VCaP (cell line): ENCODE measurements at regions not wholly inside any gene's neighbourhood (a gene's known extent, or its start where the extent isn't known, plus 50 kb on each side); places are given as distances from the start of the nearest gene placed in this dataset.

Source experiments
- H3K27ac ChIP-seq: fragments of 450-650 bp; 2 replicates; pipeline ENCODE4 v1.5.1; 2017
- TF ChIP-seq, protein P1 (sequence below): fragments of 450-650 bp; conservative IDR thresholded peaks from 2 replicates; pipeline ENCODE4 v1.5.1; 2017; ENCODE audit warnings: mild to moderate bottlenecking, moderate library complexity

DNA sequence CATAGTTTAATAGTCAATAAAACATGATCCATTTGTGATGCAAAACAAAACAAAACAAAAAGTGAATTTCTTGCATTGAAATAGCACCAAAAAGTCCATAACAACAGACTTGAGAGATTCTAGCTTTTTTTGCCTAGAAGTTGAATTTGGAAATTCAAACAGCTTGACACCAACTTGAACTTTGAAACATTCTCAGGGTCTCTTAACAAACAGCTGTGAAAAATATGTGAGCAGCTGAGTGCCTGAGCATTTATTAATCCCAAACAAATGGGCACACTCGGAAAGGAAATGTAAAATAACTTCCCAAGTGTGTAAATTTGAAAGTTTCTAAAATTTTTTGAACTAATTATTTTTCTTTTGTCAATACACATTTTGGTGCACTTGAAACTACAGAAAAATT is 56.0 kb upstream of the HMHB1 start:
- TF ChIP-seq, protein P1, sequence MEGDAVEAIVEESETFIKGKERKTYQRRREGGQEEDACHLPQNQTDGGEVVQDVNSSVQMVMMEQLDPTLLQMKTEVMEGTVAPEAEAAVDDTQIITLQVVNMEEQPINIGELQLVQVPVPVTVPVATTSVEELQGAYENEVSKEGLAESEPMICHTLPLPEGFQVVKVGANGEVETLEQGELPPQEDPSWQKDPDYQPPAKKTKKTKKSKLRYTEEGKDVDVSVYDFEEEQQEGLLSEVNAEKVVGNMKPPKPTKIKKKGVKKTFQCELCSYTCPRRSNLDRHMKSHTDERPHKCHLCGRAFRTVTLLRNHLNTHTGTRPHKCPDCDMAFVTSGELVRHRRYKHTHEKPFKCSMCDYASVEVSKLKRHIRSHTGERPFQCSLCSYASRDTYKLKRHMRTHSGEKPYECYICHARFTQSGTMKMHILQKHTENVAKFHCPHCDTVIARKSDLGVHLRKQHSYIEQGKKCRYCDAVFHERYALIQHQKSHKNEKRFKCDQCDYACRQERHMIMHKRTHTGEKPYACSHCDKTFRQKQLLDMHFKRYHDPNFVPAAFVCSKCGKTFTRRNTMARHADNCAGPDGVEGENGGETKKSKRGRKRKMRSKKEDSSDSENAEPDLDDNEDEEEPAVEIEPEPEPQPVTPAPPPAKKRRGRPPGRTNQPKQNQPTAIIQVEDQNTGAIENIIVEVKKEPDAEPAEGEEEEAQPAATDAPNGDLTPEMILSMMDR, result no peak
- H3K27ac ChIP-seq, result no peak overlapping the region

DNA sequence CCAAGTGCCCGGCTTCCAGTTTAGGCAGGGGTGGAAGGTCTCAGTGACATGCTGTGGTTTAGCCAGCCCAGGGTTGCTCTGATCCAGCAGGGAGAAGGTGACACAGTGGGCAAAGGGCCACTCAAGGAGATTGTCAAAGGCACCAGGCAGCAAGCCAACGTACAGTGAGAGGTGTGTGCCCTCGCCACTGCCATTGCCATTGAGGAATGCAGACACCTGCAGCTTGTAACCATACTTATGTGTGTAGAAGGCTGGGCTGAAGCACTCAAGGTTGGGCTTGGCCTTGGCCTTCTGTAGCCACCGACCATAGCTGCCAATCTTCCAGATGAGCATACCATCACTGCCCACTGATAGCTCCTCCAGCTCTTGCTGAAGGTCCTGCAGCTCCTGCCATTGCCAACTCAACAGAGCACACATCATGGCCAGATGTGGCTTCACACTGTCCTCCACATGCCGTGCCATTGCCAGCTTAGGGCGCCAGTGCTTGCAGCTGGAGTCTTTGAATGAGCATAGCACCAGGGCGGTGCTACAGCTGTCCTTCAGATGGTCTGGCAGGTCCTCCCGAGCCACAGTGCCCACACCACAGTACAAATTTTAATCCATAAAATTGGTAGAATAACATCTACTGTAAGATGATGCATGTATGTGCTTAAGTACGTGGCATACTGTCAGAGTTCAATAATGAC is 59.7 kb upstream of the HMHB1 start:
- TF ChIP-seq, protein P1, result no peak
- H3K27ac ChIP-seq, result peak overlapping the region; percentile 29; the same call in 1 of the 2 replicates

DNA sequence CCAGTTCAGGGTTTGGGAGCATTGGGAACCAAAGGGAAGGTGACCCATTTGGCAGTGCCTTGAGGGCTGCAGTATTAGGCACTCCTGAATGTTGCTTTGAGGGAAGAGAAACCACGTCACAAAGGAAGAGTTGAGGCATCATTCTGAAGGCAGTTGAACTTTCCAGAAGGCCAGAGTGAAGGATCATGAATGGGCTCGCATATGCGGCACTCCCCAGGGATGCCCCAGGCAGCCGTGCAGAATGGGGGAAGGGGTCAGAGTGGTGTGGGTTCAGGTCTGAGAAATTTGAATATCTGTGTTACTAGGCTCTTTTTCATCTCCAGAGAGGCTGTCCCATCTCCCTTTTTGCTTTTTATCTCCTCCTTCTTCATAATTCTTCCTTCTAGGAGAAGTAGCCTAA is 60.6 kb upstream of the HMHB1 start:
- TF ChIP-seq, protein P1, result no peak
- H3K27ac ChIP-seq, result no peak overlapping the region

DNA sequence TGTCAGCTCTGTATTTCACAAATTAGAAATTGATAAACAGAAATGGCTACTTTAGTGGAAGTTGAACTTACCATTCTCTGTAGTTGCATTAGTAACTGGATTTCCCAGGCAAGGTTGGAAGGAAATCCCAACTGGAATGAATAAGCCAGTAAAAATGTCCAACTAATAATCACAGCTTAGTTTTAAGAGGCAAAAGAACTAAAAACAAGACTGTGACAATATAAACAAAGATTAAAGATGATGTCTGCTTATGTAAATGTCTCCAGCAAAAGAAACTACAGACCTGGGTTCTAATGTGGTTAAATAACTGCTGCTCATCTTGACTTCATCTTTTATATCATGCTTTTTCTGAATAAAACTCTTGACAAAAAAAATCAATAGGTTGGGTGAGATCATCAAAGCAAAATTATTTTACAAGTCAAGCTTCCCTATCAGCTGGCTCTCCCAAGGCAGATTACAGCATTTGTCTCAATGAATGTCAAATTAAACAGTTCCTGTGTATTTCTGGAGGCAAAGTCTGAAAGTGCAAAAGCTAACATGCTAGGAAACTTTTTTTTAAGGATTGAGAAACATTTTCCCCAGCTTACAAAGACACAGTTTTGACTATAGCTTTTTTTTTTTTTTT is 62.3 kb upstream of the HMHB1 start:
- TF ChIP-seq, protein P1, result no peak
- H3K27ac ChIP-seq, result no peak overlapping the region

DNA sequence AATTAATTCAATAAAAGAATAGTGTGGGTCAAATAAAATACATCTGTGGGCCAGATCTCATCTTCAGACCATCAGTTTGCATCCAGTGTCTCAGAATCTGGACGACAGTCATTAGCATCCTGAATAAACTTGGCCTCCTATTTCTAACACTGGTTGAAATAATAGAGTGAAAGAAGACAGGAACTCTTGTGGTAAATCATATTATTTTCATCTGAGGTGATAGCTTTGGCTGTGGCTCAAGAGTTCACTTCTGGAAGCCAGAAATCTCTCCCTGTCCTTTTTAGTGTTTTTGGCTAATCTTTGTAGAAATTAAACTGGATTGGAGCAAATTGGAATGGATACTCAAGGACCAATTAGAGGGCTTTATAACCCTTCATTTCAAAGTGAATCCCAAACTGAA is 63.4 kb upstream of the HMHB1 start:
- H3K27ac ChIP-seq, result no peak overlapping the region
- TF ChIP-seq, protein P1, result no peak

DNA sequence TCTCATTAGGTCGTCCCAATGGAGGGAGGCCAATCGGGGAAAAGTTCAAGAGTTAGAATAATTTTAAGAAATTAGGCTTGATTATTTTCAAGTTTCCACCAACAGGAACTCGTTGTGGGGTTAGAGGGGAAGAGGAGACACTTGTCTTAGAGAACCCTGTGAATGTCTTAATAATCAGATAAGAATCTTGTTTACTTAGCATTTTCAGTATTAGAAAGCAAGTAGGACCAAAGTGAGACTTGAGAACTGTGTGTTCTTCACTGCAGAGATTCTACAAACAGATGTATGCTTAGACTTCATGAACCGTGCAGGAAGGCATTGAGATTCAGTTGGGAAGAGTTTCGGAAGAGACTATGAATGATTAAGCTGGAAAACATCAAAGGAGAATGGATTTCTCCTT is 69.0 kb upstream of the HMHB1 start:
- peak overlapping the region; percentile 73 for H3K27ac ChIP-seq
- TF ChIP-seq, protein P1, result no peak

DNA sequence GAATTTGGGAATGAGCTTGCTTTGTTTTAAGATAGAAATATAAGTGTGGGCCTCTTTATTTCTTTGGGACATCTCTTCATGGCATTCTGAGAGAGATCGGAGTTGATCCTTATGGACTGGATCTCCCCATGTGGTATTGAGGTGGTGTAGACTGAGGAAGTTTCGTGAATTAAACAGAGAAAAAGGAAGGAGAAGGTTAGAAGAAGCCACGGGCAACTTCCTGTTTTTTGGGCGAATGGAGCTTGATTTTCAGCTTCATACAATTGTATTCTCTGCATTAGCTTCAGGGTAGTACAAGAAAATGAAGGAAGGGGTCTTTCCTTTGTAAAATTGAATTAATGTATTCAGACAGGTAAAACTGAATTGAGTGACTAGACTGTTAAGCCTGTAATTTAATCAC is 70.5 kb upstream of the HMHB1 start:
- H3K27ac ChIP-seq, result peak overlapping the region; percentile 73; the same call in 1 of the 2 replicates
- TF ChIP-seq, protein P1, result no peak
